KMS-11 (cell line): ENCODE measurements at regions not wholly inside any gene's neighbourhood (a gene's known extent, or its start where the extent isn't known, plus 50 kb on each side); places are given as distances from the start of the nearest gene placed in this dataset.

Experiments used
- H2AFZ ChIP-seq: fragments of 200-600 bp; sonication (generic); 2 replicates; pipeline ENCODE4 v1.6.1; 2016; ENCODE audit warnings: antibody characterized with exemption, mixed run types, low read depth
- H3K27ac ChIP-seq: fragments of 200-600 bp; sonication (generic); 2 replicates; pipeline ENCODE4 v1.6.1; 2016; ENCODE audit warnings: mild to moderate bottlenecking, mixed run types
- H3K27me3 ChIP-seq: fragments of 200-600 bp; sonication (generic); 2 replicates; pipeline ENCODE4 v1.6.1; 2017; ENCODE audit warnings: mild to moderate bottlenecking, low read depth, mixed run types, moderate library complexity; ENCODE audit not compliant: insufficient read depth
- H3K36me3 ChIP-seq: fragments of 200-600 bp; sonication (generic); 2 replicates; pipeline ENCODE4 v1.6.1; 2017; ENCODE audit warnings: mild to moderate bottlenecking, mixed run types; ENCODE audit not compliant: insufficient read depth
- H3K4me1 ChIP-seq: fragments of 200-600 bp; sonication (generic); 2 replicates; pipeline ENCODE4 v1.6.1; 2016; ENCODE audit warnings: mild to moderate bottlenecking, low read depth, mixed run types; ENCODE audit not compliant: poor library complexity, severe bottlenecking
- H3K4me2 ChIP-seq: fragments of 200-600 bp; sonication (generic); 2 replicates; pipeline ENCODE4 v1.7.0; 2016; ENCODE audit warnings: mild to moderate bottlenecking, mixed run types
- H3K4me3 ChIP-seq: fragments of 200-600 bp; sonication (generic); IDR thresholded peaks from 2 replicates; pipeline ENCODE4 v1.6.1; 2017; ENCODE audit warnings: low read depth, low read length, mixed read lengths; ENCODE audit not compliant: insufficient read depth
- H3K79me2 ChIP-seq: fragments of 200-600 bp; sonication (generic); 2 replicates; pipeline ENCODE4 v1.6.1; 2016; ENCODE audit warnings: low read depth, mixed run types; ENCODE audit not compliant: insufficient read depth
- H3K9ac ChIP-seq: fragments of 200-600 bp; sonication (generic); 2 replicates; pipeline ENCODE4 v1.6.1; 2016; ENCODE audit warnings: mild to moderate bottlenecking, mixed run types
- H4K20me1 ChIP-seq: fragments of 200-600 bp; sonication (generic); 2 replicates; pipeline ENCODE4 v1.6.1; 2016; ENCODE audit warnings: mild to moderate bottlenecking, mixed run types; ENCODE audit not compliant: insufficient read depth
- CTCF ChIP-seq: fragments of 200-600 bp; sonication (generic); conservative IDR thresholded peaks from 2 replicates; pipeline ENCODE4 v1.6.1; 2017; ENCODE audit warnings: low read depth, mild to moderate bottlenecking, antibody characterized with exemption, low read length, moderate library complexity, mixed read lengths

- H3K4me2 ChIP-seq = no peak overlapping the region
- no peak overlapping the region for H3K27ac ChIP-seq
- no peaks in the 10 kb centered on the region for H3K27me3 ChIP-seq
- no peaks in the 10 kb centered on the region for H3K4me1 ChIP-seq
- H3K9ac ChIP-seq = no peak overlapping the region
- TF ChIP-seq CTCF = no peak
- no peaks in the 10 kb centered on the region for H4K20me1 ChIP-seq
- H2AFZ ChIP-seq = no peak overlapping the region
- no peaks in the 10 kb centered on the region for H3K79me2 ChIP-seq
- H3K4me3 ChIP-seq = no peak overlapping the region
- no peaks in the 10 kb centered on the region for H3K36me3 ChIP-seq
Observed at GRCh38 chr1:88300752-88301263, 383.3 kb upstream of the PKN2 start.

GRCh38 chr1:88302843-88303486, 381.1 kb upstream of the PKN2 start:
- Histone ChIP-seq H3K27me3 (no peaks in the 10 kb centered on the region), H3K9ac (no peak overlapping the region), H3K36me3 (no peaks in the 10 kb centered on the region), H3K4me3 (no peak overlapping the region), H3K4me1 (no peaks in the 10 kb centered on the region), H2AFZ (no peak overlapping the region), H3K27ac (no peak overlapping the region), H4K20me1 (no peaks in the 10 kb centered on the region), H3K4me2 (no peak overlapping the region), H3K79me2 (no peaks in the 10 kb centered on the region)
- TF ChIP-seq CTCF = no peak

- H3K4me2 ChIP-seq = no peak overlapping the region
- no peaks in the 10 kb centered on the region for H3K27me3 ChIP-seq
- TF ChIP-seq CTCF = no peak
Observed at GRCh38 chr1:88311265-88311664, 372.8 kb upstream of the PKN2 start.

GRCh38 chr1:88311907-88312306, 372.2 kb upstream of the PKN2 start:
- H3K4me2 ChIP-seq = no peak overlapping the region
- TF ChIP-seq CTCF = no peak
- no peaks in the 10 kb centered on the region for H3K27me3 ChIP-seq
- H3K27ac ChIP-seq = no peak overlapping the region
- H3K79me2 ChIP-seq = no peaks in the 10 kb centered on the region
- no peak overlapping the region for H3K9ac ChIP-seq
- H3K36me3 ChIP-seq = no peaks in the 10 kb centered on the region
- no peak overlapping the region for H2AFZ ChIP-seq
- H4K20me1 ChIP-seq = no peaks in the 10 kb centered on the region
- H3K4me1 ChIP-seq = no peaks in the 10 kb centered on the region
- no peak overlapping the region for H3K4me3 ChIP-seq

More at GRCh38 chr1:88311265-88311664, 372.8 kb upstream of the PKN2 start:
- Histone ChIP-seq H3K9ac (no peak overlapping the region), H3K4me1 (no peaks in the 10 kb centered on the region), H3K4me3 (no peak overlapping the region), H3K27ac (no peak overlapping the region), H2AFZ (no peak overlapping the region), H3K79me2 (no peaks in the 10 kb centered on the region), H3K36me3 (no peaks in the 10 kb centered on the region), H4K20me1 (no peaks in the 10 kb centered on the region)
